Transverse colon (tissue), 4 donors: ENCODE measurements at regions not wholly inside any gene's neighbourhood (a gene's known extent, or its start where the extent isn't known, plus 50 kb on each side); places are given as distances from the start of the nearest gene placed in this dataset.
"Not testable (repeated sequence)": the region's sequence is repeated elsewhere in the genome, so short reads cannot be mapped to it uniquely, and the experiment has no call there.

ENCODE experiments used
- DNase-seq: peaks from one replicate; pipeline ENCODE4 v3.0.0-alpha.2; 2019
- H3K27ac ChIP-seq, 4 donors: fragments of 200-600 bp; sonication (generic); 2 replicates each; pipeline ENCODE4 v1.5.1; 2016 to 2018; ENCODE audit warnings: inconsistent platforms in 4 of 4
- H3K27me3 ChIP-seq: fragments of 200-600 bp; sonication (generic); 2 replicates; pipeline ENCODE4 v1.5.1; 2017; ENCODE audit warnings: inconsistent platforms
- H3K36me3 ChIP-seq, 4 donors: fragments of 200-600 bp; sonication (generic); 2 replicates each; pipeline ENCODE4 v1.5.1; 2017 to 2019; ENCODE audit warnings: inconsistent platforms in 4 of 4
- H3K4me1 ChIP-seq, 4 donors: fragments of 200-600 bp; sonication (generic); 2 replicates each; pipeline ENCODE4 v1.5.1; 2017 to 2020; ENCODE audit warnings: inconsistent platforms in 4 of 4
- H3K4me3 ChIP-seq, 4 donors: fragments of 200-600 bp; sonication (generic); 1 replicate in 1 of 4; 2 replicates in 3 of 4; pipeline versions ENCODE4 v1.5.1 to v1.6.1; 2017 to 2019; ENCODE audit warnings: inconsistent platforms in 4 of 4
- H3K9me3 ChIP-seq, 2 donors: fragments of 200-600 bp; sonication (generic); 2 replicates each; pipeline ENCODE4 v1.5.1; 2017 to 2019; ENCODE audit warnings: inconsistent platforms in 2 of 2
- EP300 ChIP-seq: sonication (generic); formaldehyde crosslinking; IDR thresholded peaks from one replicate; pipeline ENCODE4 v1.6.1; 2017; ENCODE audit warnings: antibody characterized with exemption, low read depth
- POLR2A ChIP-seq: fragments of 450-650 bp; IDR thresholded peaks from one replicate; pipeline ENCODE4 v1.6.1; 2016; ENCODE audit warnings: antibody characterized with exemption, mild to moderate bottlenecking, moderate library complexity
- POLR2AphosphoS5 ChIP-seq, 3 donors: sonication (generic); formaldehyde crosslinking; IDR thresholded peaks; one replicate each; pipeline ENCODE4 v1.6.1; 2016; ENCODE audit warnings: antibody characterized with exemption in 3 of 3
- WGBS, 2 donors: methylation state at CpG; one replicate each; pipeline ENCODE4 v1.1.5; 2018; ENCODE audit warnings: low coverage in 1 of 2; 5-methylcytosine and 5-hydroxymethylcytosine counted together
- in situ Hi-C, 4 donors: fragments of 200-750 bp; cut with MboI; loops; one replicate each; pipeline versions ENCODE4 v1.15.0 to v1.15.1; 2017; ENCODE audit warnings: low sequenced_read_pairs in 3 of 4, low pct_ligation_motif_present in 1 of 4, low pct_unique_long_range_greater_than_20kb in 1 of 4
- intact Hi-C: fragments of 100-400 bp; cut with DNase I; formaldehyde crosslinking; loops from one replicate; pipeline ENCODE4 v1.15.1; 2023; ENCODE audit warnings: low total_unique reads
- TF ChIP-seq, protein P1 (sequence below), 5 experiments: fragments of 200-600 bp in 3 of 5; fragments of 450-650 bp in 2 of 5; sonication (generic) in 3 of 5; IDR thresholded peaks; 1 replicate in 2 of 5; 2 replicates in 3 of 5; pipeline ENCODE4 v1.5.1; 2016 to 2017; ENCODE audit warnings: antibody characterized with exemption in 5 of 5, inconsistent platforms in 3 of 5, mild to moderate bottlenecking in 2 of 5, moderate library complexity in 1 of 5

DNA sequence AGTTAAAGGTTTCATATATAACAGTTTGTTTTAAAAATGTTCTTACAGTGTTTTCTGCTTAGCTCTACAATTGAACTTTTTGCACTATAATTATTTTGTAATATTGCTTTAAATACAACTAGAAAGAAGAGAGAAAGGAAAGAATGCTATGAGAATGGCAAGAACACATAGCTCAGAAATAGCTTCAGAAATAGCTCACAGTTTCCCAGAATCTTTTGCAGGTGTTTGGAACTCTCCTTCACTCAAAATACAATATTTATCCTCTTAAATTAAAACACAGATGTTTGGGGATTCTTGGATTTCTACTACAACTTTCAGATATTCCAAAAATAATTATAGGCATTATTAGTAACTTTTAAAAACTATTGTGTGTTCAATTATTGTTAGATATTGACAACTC lies 658.0 kb upstream of the DPPA4 start:
- in situ Hi-C loops: no loop called here
- Histone ChIP-seq H3K36me3 (no peaks in the 10 kb centered on the region), H3K4me1 (no peaks in the 10 kb centered on the region), H3K9me3 (no peaks in the 10 kb centered on the region), H3K4me3 (no peak overlapping the region), H3K27me3 (no peaks in the 10 kb centered on the region), H3K27ac (no peak overlapping the region)
- TF ChIP-seq, protein P1, sequence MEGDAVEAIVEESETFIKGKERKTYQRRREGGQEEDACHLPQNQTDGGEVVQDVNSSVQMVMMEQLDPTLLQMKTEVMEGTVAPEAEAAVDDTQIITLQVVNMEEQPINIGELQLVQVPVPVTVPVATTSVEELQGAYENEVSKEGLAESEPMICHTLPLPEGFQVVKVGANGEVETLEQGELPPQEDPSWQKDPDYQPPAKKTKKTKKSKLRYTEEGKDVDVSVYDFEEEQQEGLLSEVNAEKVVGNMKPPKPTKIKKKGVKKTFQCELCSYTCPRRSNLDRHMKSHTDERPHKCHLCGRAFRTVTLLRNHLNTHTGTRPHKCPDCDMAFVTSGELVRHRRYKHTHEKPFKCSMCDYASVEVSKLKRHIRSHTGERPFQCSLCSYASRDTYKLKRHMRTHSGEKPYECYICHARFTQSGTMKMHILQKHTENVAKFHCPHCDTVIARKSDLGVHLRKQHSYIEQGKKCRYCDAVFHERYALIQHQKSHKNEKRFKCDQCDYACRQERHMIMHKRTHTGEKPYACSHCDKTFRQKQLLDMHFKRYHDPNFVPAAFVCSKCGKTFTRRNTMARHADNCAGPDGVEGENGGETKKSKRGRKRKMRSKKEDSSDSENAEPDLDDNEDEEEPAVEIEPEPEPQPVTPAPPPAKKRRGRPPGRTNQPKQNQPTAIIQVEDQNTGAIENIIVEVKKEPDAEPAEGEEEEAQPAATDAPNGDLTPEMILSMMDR (IDR thresholded peaks at IDR 0.05): no peak
- TF ChIP-seq EP300 (no peak), POLR2A (no peak), POLR2AphosphoS5 (IDR thresholded peaks at IDR 0.05) (no peak)
- intact Hi-C loops: no loop called here
- DNase-seq: no peak

DNA sequence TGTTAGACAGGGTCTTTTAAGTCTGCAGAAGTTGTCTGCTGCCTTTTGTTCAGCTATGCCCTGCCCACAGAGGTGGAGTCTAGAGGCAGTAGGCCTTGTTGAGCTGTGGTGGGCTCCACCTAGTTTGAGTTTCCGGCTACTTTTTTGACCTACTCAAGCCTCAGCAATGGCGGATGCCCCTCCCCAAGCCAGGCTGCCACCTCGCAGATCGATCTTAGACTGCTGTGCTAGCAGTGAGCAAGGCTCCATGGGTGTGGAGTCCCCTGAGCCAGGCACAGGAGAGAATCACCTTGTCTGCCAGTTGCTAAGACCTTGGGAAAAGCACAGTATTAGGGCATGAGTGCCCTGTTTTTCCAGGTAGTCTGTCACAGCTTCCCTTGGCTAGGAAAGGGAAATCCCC lies 664.6 kb upstream of the DPPA4 start:
- H3K9me3 ChIP-seq, H3K4me1 ChIP-seq, DNase-seq, H3K4me3 ChIP-seq, in situ Hi-C loops, intact Hi-C loops, H3K27ac ChIP-seq, H3K36me3 ChIP-seq, H3K27me3 ChIP-seq: not testable (repeated sequence)
- WGBS, 2 donors: 100% methylated on average over 2 of the region's 4 CpGs; no CpG with 5 or more reads in 1 of the 2 donors

DNA sequence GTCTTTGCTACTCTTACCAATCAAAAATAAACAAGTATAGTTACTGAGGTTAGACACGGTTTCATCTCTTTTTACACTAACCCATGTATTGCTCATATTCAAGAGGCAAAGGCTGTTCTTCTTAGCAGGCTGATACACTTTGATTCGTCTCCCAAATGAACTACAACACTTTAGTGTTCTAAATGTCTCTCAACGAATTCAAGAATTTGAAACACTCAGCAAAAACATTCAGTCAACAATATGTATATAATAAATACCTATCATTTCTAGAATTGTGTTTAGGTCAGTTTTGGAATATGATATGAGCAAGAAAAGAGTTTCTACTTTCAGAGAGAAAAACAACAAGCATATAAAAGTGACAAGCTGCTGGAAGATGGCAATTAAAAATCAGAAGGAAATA lies 669.6 kb upstream of the DPPA4 start:
- TF ChIP-seq POLR2AphosphoS5 (IDR thresholded peaks at IDR 0.05) (no peak), POLR2A (no peak), EP300 (no peak)
- TF ChIP-seq, protein P1 (IDR thresholded peaks at IDR 0.05): no peak
- H3K27ac ChIP-seq: no peak overlapping the region
- H3K4me1 ChIP-seq: no peaks in the 10 kb centered on the region
- no peaks in the 10 kb centered on the region for H3K36me3 ChIP-seq
- no peaks in the 10 kb centered on the region for H3K27me3 ChIP-seq
- H3K9me3 ChIP-seq: no peaks in the 10 kb centered on the region
- WGBS, 2 donors: 54 to 70% methylated on average over 3 of the region's 3 CpGs
- DNase-seq: no peak
- in situ Hi-C loops: no loop called here
- H3K4me3 ChIP-seq: no peak overlapping the region
- intact Hi-C loops: no loop called here

DNA sequence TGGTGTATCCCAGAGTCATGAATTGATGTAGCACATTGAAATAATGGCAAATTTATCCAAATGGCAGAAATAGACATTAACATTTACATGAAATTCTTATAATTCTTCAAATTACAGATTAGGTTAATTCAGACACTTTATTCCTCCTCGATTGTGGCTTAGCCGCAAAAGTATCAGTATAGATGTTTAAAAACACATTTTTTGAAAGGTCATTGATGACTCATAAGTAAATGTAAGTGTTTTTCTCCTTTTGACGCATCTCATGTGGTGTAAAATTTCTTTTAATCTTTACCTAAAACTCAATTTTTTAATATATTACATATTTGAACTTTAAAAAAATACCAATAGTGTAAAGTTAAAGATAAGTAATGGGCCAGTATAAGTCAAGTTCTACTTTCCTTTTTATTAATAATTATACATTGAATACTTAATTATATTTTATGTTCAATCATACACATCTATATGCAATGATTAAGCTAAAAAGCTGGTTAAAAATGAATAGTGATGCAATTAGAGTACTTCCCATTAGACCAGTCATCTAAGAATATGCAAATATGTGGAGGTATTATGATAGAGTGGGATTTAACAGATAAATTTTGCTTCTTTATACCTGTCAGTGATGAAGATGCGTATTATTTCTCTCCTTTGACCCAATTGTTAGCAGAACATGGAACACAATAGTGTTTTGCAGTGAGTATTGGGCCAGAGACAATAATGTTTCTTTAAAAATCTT lies 678.1 kb upstream of the DPPA4 start:
- 72 to 77% methylated on average over 4 of the region's 4 CpGs for WGBS, 2 donors
- Histone ChIP-seq H3K4me3 (no peak overlapping the region), H3K36me3 (no peaks in the 10 kb centered on the region), H3K4me1 (no peaks in the 10 kb centered on the region), H3K27ac (no peak overlapping the region), H3K27me3 (no peaks in the 10 kb centered on the region), H3K9me3 (no peaks in the 10 kb centered on the region)
- intact Hi-C loops (no loop called here), in situ Hi-C loops (no loop called here)
- TF ChIP-seq, protein P1 (IDR thresholded peaks at IDR 0.05): no peak
- TF ChIP-seq POLR2AphosphoS5 (IDR thresholded peaks at IDR 0.05) (no peak), POLR2A (no peak), EP300 (no peak)
- DNase-seq: no peak

DNA sequence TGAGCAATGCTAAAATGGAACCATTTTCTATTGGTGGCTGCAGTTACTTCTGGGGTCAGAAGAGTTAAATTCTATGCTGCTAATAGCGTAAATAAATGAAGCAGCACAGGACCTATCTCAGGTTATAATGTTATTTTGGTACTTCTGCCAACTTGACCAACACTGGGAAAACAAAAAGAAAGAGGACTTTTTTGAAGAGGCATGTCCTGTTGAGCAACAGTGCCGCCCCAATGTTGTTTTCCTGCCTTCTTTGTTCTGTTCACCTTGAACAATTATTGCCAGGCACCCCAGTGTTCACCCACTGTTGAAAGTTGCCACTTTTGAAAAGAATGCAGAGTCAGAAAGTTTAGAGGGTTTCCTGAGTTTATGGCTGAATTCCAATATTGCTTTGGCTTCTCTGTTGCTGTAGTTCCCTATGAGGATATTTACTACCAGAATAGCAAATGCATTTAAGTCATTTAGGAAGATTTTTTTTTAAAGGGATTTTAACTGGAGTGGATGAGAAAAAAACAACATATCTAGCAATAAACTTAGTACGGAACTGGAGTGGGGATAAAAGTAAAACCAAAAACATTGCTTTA lies 679.0 kb upstream of the DPPA4 start:
- intact Hi-C loops: no loop called here
- H3K4me3 ChIP-seq: no peak overlapping the region
- in situ Hi-C loops: no loop called here
- H3K27ac ChIP-seq: no peak overlapping the region
- WGBS, 2 donors: 61 to 71% methylated on average over 2 to 3 of the region's 3 CpGs
- DNase-seq: no peak
- H3K36me3 ChIP-seq: no peaks in the 10 kb centered on the region
- H3K9me3 ChIP-seq: no peaks in the 10 kb centered on the region
- no peaks in the 10 kb centered on the region for H3K27me3 ChIP-seq
- no peaks in the 10 kb centered on the region for H3K4me1 ChIP-seq
- TF ChIP-seq POLR2A: no peak
